NCI-H2227 (cell line): ENCODE measurements at regions not wholly inside any gene's neighbourhood (a gene's known extent, or its start where the extent isn't known, plus 50 kb on each side); places are given as distances from the start of the nearest gene placed in this dataset.
A peak's percentile ranks its signal among the peaks of the same experiment; 100 is the strongest.
"Not testable (repeated sequence)": the region's sequence is repeated elsewhere in the genome, so short reads cannot be mapped to it uniquely, and the experiment has no call there.

ENCODE experiments used
- DNase-seq: peaks from one replicate; lab custom pipeline; 2025; ENCODE audit not compliant: unreplicated experiment; lab: John Stamatoyannopoulos, UW

GRCh38 chr2:3037196-3038194 lies 340.1 kb downstream of the EIPR1 start:
- no peak for DNase-seq

DNA sequence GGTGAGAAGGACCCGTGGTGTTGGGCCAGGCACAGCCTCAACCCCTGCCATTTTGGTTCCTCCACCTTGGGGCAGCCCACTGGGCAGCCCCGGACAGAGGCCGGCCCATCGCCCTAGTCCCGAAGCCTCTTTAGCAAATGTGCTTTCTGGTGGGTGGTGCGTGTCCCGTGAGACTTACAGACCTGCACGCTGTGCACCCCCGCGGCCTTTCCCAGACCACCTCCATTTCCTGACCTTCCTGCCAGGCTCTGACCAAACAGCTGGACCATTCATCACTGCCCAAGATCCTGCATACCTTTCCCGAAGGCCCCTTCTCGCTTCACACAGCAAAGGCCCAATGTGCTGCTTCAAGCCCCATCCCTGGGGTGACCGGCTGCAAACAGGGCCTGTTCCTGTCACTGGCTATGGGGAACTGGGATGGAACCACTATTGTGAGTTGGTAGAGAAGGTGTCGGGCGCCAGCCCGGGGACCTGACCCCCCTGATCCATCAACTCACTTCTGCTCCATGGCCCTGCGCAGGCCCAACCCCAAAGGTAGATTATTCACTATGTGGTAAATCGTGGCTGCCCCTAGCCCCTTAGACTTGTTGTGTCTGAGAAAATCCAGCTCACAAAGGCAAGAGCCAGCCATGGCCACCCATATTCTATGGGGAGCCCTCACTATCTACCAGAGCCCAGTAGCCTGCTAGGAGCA lies 341.0 kb downstream of the EIPR1 start:
- DNase-seq: no peak

DNA sequence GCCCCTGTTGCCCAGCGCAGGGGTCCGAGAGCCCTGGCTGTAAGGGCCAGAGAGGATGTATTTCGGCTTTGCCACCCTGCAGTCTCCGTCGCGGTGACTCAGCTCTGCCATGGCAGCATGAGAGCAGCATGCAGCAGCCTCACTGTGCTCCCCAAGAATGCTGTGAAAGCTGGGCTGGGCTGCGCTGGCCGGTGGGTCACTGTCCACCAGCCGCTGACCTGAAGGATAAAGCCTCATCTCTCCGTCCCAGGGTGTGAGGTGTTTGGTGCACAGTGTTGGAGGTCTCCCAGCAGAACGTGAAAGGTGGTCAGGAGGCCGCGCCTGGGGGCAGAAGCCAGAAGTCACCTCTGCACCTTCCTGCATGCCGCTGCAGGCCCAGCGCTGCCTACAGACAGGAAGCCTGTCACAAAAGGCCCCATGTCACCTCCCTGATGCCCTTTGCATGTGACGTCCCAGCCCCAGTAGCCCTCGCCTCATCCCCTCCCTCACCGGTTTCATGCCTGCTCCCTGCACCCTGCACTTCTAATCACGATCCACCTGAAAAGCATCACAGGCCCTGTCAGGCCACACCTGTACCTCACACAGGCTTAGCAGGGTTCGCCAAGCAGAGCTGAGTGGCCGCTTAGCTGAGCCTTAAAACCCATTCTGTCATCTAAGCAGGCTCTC lies 342.1 kb downstream of the EIPR1 start:
- no peak for DNase-seq

DNA sequence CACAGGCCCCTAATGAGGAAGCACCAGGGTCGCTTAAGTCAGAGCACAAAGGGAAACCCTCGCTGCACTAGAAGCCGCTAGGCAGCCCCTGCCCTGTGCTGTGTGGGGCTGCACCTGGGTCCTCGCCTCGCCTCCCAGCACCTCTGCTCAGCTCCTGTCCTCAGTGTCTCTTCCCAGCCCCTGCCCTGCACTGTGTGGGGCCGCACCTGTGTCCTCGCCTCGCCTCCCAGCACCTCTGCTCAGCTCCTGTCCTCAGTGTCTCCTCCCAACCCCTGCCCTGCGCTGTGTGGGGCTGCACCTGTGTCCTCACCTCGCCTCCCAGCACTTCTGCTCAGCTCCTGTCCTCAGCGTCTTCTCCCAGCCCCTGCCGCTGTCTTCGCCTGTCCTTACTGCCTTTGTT lies 342.8 kb downstream of the EIPR1 start:
- DNase-seq: no peak

- no peak for DNase-seq
These were observed 343.2 kb downstream of the EIPR1 start for GRCh38 chr2:3034396-3034795.

- no peak for DNase-seq
These were observed 344.3 kb downstream of the EIPR1 start for GRCh38 chr2:3033315-3033714.

GRCh38 chr2:3030791-3031190 lies 346.8 kb downstream of the EIPR1 start:
- not testable (repeated sequence) for DNase-seq

- DNase-seq: no peak
These were observed 351.6 kb downstream of the EIPR1 start for GRCh38 chr2:3025984-3026383.

DNA sequence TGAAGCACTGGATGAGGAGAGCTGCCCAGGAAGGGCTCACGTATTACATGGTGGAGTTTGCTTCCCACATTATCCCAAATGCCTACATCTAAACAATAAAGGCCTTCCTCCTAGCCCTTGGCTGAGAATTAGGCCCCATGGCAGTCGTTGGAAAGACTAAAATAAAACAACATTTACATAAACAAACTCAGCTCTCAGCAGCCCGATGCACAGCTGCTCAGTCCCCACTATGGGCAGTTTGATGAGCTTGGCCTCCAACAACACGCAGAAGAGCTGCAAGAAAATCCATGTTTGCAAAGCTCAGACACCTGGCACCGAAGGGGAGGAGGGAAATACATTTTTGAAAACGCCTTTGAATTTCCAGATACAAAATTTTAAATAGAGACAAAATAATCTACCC lies 352.4 kb downstream of the EIPR1 start:
- no peak for DNase-seq

GRCh38 chr2:3024401-3024935 lies 353.1 kb downstream of the EIPR1 start:
- no peak for DNase-seq

DNA sequence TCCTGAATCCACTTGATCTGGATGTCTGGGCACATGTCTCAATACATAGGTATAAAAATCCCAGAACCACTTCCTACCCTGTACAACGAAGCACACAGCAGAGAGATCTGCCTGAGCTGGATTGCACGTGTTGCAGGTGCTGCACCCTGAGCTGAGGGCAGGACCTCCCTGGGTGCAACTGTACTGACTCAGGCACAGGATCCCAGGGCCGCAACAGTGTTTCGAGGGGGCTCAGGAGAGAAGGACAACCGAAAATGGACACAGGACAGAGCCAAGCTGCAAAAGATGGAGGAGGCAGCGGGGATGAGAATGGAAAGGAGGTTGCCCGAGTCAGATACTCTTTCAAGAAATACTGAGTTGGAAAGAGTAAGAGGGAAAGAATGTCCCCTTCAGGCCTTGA lies 354.1 kb downstream of the EIPR1 start:
- DNase-seq: no peak

- DNase-seq: no peak
These were observed 354.7 kb downstream of the EIPR1 start for GRCh38 chr2:3022841-3023372.

DNA sequence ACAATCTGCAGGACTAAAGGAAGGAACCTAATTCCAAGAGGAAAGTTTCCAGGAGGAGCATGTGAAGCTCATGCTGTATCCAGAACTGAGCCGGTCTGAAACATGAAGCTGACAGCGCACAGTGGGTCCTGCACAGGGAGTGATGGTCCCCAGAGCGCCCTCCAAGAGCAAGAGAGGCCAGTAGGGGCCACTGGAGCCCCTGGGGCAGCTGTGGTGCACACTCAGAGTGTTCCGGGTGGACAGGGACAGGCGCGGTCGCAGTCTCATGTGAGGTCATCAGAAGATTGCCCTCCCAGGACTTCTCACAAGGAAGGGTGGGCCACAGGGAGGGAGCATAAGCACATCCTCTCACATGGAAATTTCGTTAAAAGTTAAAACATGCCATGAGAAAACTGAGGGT lies 355.9 kb downstream of the EIPR1 start:
- DNase-seq: no peak

GRCh38 chr2:3010001-3010400 lies 367.6 kb downstream of the EIPR1 start:
- DNase-seq: no peak

DNA sequence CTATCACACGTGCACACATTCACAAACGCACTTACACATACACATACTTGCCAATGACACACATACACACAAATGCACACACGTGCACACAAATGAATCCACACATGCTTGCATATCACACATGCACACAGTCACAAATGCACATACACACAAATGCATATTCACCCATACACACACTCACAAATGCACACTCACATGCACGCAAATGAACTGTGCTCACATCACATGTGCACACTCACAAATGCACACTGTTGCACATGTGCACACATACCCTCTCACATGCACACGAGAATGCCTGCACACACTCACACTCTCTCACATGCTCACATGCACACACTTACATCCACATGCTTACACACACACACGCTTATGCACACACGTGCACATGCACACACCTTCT lies 368.1 kb downstream of the EIPR1 start:
- no peak for DNase-seq

DNA sequence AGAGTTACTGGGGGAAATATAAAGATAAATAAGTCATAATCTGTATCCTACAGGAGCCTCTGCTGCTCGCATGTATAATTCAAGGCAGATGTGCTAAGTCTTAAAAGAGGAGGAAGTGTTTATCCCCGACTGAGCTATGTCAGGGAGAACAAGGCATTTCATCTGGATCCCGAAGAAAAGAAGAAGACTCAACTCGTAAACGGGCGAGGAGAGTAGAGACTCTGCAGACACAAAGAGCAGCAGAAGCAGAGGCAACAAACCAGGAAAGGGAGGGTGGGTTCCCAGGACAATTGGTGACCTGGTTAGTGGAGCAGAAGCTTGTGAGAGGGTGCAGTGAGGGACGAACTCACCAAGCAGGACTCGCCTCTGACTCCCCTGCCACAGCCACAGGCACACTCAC lies 368.6 kb downstream of the EIPR1 start:
- DNase-seq: no peak

DNA sequence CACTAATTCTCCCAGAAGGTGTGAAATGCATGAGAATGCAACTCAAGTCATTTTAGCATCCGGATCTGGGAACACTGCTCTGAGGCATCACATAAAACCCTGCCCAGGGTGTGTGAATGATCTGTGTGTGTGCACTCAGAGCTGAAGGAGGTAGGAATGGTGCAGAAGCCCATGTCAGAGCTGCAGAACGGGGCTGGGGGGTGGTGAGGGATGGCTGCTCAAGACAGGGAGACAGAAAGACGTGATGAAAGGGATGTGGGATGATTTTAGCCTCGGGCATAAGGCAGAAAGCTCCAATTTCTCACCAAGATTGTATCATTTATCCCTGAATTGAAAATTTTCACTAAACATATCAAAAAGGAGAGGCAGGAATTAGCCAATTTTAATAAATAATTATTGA lies 369.1 kb downstream of the EIPR1 start:
- DNase-seq: no peak

DNA sequence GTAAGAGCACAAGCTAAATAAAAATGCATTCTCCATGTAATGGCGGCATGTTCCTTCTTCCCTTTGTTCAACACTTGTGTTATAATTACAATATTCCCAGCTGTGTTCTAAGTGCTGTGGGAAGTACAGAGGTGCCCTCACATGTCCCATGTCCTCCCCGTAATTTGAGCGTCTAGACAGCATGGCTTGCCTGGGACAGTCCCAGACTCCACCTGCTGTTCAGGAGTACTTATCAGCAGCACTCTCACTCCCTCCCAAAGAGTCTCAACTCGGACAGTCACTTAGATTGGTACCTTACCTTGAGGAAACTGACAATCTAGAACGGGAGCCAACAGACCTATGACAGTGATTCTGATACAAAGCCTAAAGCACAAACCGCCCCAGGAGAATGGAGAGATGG lies 370.5 kb downstream of the EIPR1 start:
- peak; percentile 4 for DNase-seq

DNA sequence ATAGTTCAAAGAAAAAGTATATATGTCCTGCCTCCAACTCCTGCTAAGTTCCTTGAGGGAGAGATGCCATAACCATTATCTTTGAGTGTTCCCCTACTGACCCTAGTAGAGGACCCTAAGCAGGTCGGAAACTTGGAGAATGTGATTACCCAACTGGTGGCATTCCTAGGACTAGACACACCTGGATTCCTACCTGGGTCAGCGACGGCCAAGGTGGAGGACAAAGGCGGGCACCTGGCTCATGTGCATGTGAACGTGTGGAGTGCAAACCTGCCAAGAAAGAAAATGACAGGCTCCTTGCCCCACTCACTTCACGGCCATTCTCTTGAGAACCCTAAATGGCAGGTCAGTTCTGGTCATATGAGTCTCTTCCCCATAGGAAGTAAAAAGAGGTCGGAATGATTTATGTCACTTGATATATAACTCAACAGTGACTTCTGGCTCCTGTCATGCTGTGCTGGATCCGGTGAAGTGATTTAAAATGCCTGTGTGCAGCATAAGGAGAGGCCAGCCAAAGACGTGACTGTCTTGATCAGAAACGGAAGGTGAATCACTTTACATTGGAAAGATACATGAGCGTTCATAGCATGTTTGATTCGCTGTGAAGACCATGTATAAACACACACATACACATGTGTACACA lies 371.6 kb downstream of the EIPR1 start:
- DNase-seq: no peak

GRCh38 chr2:3001615-3002560 lies 375.7 kb downstream of the EIPR1 start:
- DNase-seq: no peak
